Neutrophil (primary cell): ENCODE measurements at regions not wholly inside any gene's neighbourhood (a gene's known extent, or its start where the extent isn't known, plus 50 kb on each side); places are given as distances from the start of the nearest gene placed in this dataset.

Experiments used
- H3K27ac ChIP-seq: fragments of 200-600 bp; sonication (generic); 2 replicates; pipeline ENCODE4 v1.5.1; 2016; ENCODE audit warnings: mild to moderate bottlenecking, moderate library complexity
- H3K27me3 ChIP-seq: fragments of 200-600 bp; sonication (generic); 2 replicates; pipeline ENCODE4 v1.6.0; 2016; ENCODE audit warnings: mild to moderate bottlenecking
- H3K36me3 ChIP-seq: fragments of 200-600 bp; sonication (generic); 2 replicates; pipeline ENCODE4 v1.5.1; 2017
- H3K4me1 ChIP-seq, 2 experiments: fragments of 200-600 bp in 1 of 2; sonication (generic) in 1 of 2; 1 replicate in 1 of 2; 2 replicates in 1 of 2; pipeline versions ENCODE4 v1.5.1 to v1.6.1; 2013 to 2016; ENCODE audit warnings: low read depth in 1 of 2, low read length in 1 of 2, mild to moderate bottlenecking in 1 of 2, moderate library complexity in 1 of 2; ENCODE audit not compliant: control insufficient read depth in 1 of 2, insufficient read depth in 1 of 2
- H3K4me3 ChIP-seq, 2 experiments: fragments of 200-600 bp in 1 of 2; sonication (generic) in 1 of 2; 1 replicate in 1 of 2; 2 replicates in 1 of 2; pipeline ENCODE4 v1.5.1; 2013 to 2016; ENCODE audit warnings: low read depth in 1 of 2, low read length in 1 of 2, mild to moderate bottlenecking in 1 of 2, moderate library complexity in 1 of 2
- H3K9me3 ChIP-seq: fragments of 200-600 bp; sonication (generic); 2 replicates; pipeline ENCODE4 v1.5.1; 2016
- TF ChIP-seq, protein P1 (sequence below): fragments of 200-600 bp; sonication (generic); IDR thresholded peaks from 2 replicates; pipeline ENCODE4 v1.5.1; 2016; ENCODE audit warnings: antibody characterized with exemption

DNA sequence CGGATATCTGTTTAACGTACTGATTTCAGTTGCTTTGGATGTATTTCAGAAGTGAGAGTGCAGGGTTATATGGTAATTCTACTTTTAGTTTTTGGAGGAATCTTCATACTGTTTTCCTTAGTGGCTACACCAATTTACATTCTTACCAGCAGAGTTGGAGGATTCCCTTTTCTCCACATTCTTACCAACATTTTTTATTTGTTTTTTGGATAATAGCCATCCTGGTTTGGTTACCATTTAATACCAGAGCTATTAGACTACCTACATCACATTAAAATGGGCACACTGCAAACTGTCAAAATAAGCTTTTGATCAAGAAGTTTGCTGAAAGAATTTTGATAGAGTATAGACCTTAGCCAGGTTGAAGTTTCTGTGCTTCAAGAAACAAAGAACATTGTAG lies 217.2 kb upstream of the CFAP20DC start:
- Histone ChIP-seq H3K27ac (no peak overlapping the region), H3K36me3 (no peaks in the 10 kb centered on the region), H3K9me3 (no peaks in the 10 kb centered on the region), H3K4me1 (no peaks in the 10 kb centered on the region), H3K27me3 (no peaks in the 10 kb centered on the region), H3K4me3 (no peak overlapping the region)
- TF ChIP-seq, protein P1, sequence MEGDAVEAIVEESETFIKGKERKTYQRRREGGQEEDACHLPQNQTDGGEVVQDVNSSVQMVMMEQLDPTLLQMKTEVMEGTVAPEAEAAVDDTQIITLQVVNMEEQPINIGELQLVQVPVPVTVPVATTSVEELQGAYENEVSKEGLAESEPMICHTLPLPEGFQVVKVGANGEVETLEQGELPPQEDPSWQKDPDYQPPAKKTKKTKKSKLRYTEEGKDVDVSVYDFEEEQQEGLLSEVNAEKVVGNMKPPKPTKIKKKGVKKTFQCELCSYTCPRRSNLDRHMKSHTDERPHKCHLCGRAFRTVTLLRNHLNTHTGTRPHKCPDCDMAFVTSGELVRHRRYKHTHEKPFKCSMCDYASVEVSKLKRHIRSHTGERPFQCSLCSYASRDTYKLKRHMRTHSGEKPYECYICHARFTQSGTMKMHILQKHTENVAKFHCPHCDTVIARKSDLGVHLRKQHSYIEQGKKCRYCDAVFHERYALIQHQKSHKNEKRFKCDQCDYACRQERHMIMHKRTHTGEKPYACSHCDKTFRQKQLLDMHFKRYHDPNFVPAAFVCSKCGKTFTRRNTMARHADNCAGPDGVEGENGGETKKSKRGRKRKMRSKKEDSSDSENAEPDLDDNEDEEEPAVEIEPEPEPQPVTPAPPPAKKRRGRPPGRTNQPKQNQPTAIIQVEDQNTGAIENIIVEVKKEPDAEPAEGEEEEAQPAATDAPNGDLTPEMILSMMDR, result no peak

DNA sequence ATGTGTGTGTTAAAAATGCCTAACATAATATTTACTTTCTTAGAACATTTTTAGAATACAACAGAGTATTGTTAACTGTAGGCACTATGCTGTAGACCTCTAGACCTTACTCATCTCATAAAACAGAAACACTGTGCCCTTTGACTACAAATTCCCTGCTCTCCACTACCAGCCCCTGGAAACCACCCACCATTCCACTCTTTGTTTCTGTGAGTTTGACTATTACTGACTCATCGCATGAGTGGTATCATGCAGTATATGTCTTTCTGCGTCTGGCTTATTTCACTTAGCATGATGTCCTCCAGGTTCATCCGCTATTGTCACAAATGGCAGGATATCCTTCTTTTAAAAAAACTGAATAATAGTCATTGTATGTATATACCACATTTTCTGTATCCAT lies 216.7 kb upstream of the CFAP20DC start:
- H3K27me3 ChIP-seq, result no peaks in the 10 kb centered on the region
- no peaks in the 10 kb centered on the region for H3K36me3 ChIP-seq
- H3K27ac ChIP-seq, result no peak overlapping the region

DNA sequence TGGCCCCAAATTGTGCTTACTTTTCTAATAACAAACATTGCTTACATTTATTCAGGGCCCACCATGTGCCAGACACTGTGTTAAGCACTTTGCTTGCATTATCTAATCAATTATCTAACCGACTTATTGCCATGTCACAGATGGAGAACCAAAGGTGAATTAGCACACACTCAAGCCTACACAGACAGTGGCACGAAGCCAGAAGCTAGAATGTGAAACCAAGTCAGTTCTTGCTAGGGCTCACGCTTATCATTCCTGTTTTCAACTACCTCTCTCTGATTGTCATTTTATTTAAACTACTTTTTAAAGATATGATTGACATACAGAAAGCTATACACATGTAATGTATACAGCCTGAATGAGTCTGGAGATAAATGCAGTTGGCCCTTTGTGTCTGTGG lies 215.7 kb upstream of the CFAP20DC start:
- Histone ChIP-seq H3K27ac (no peak overlapping the region), H3K4me1 (no peaks in the 10 kb centered on the region), H3K4me3 (no peak overlapping the region), H3K36me3 (no peaks in the 10 kb centered on the region), H3K9me3 (no peaks in the 10 kb centered on the region), H3K27me3 (no peaks in the 10 kb centered on the region)
- TF ChIP-seq, protein P1, result no peak

More for the DNA sequence above, 216.7 kb upstream of the CFAP20DC start:
- TF ChIP-seq, protein P1, result no peak
- no peak overlapping the region for H3K4me3 ChIP-seq
- no peaks in the 10 kb centered on the region for H3K9me3 ChIP-seq
- H3K4me1 ChIP-seq, result no peaks in the 10 kb centered on the region

DNA sequence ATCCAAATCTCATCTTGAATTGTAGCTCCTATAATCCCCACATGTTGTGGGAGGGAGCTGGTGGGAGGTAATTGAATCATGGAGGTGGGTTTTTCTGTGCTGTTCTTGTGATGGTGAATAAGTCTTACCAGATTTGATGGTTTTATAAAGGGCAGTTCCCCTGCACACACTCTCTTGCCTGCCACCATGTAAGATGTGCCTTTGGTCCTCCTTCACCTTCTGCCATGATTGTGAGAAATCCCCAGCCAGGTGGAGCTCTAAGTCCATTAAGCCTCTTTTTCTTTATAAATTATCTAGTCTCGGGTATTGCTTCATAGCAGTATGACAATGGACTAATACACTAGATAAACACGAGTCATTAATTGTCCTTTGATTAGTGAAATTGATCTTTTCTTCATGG lies 214.5 kb upstream of the CFAP20DC start:
- no peak overlapping the region for H3K4me3 ChIP-seq
- no peaks in the 10 kb centered on the region for H3K9me3 ChIP-seq
- H3K27me3 ChIP-seq, result no peaks in the 10 kb centered on the region
- TF ChIP-seq, protein P1, result no peak
- H3K36me3 ChIP-seq, result no peaks in the 10 kb centered on the region
- H3K4me1 ChIP-seq, result no peaks in the 10 kb centered on the region
- no peak overlapping the region for H3K27ac ChIP-seq

DNA sequence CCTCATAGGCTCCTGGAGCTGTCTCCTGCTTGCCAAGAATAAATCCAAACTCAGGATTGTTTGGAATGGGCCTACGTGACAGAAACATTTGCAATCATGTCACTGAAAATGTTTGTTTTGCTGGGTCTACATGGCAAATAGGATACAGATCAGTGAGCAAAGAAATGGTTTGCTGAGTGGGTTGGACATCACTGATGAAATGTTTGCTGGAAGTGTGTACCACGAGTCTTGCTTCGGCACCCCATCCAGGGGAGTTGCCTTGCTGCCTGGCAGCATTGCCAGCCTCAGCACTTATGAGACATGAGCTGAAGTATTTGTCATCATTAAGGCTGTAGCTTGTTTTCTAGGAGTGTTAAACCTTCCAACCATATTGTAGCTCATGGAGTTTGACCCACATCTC lies 213.3 kb upstream of the CFAP20DC start:
- no peaks in the 10 kb centered on the region for H3K9me3 ChIP-seq
- TF ChIP-seq, protein P1, result no peak
- H3K27me3 ChIP-seq, result no peaks in the 10 kb centered on the region
- H3K4me3 ChIP-seq, result no peak overlapping the region
- H3K4me1 ChIP-seq, result no peaks in the 10 kb centered on the region
- H3K36me3 ChIP-seq, result no peaks in the 10 kb centered on the region
- no peak overlapping the region for H3K27ac ChIP-seq

DNA sequence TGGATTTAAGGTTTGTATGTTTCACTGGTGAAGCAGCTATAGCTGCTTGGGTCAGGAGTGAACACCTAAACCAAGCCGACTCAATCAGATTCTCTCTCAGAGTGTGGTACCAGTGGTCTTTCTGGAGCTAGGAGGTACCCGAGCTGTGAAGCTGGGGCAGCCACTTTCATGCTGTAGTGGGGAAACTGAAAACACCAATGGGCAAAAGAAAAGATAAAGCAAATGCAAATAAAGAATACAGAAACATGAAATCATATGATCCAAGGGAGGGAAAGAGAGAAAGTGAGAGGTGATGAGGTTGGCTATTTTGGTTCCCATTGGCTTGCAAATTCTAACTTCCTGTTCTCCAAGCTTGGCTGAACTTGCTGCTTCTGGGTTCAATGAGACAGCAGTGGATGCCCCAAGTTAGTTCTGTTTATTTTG lies 212.3 kb upstream of the CFAP20DC start:
- Histone ChIP-seq H3K4me1 (no peaks in the 10 kb centered on the region), H3K27ac (no peak overlapping the region)

More for the DNA sequence above, 212.3 kb upstream of the CFAP20DC start:
- Histone ChIP-seq H3K36me3 (no peaks in the 10 kb centered on the region), H3K4me3 (no peak overlapping the region), H3K9me3 (no peaks in the 10 kb centered on the region), H3K27me3 (no peaks in the 10 kb centered on the region)
- TF ChIP-seq, protein P1, result no peak
